CD4-positive, CD25-positive, alpha-beta regulatory T cell (primary cell): ENCODE measurements at regions not wholly inside any gene's neighbourhood (a gene's known extent, or its start where the extent isn't known, plus 50 kb on each side); places are given as distances from the start of the nearest gene placed in this dataset.

Experiments used
- ATAC-seq, 2 donors: fragments of 150-1000 bp; cut with Tn5 transposase; one replicate each; pipeline ENCODE4 v1.10.0; 2021; ENCODE audit warnings: low read depth in 2 of 2, moderate number of reproducible peaks in 2 of 2, moderate library complexity in 1 of 2
- DNase-seq, 3 donors: peaks; one replicate each; pipeline versions ENCODE4 v3.0.0 to v3.0.0-alpha.2; 2012 to 2022; ENCODE audit warnings: mixed read lengths in 1 of 3
- H3K27ac ChIP-seq: one replicate; pipeline ENCODE4 v1.7.0; 2013; ENCODE audit warnings: mild to moderate bottlenecking, low read length; ENCODE audit not compliant: insufficient read depth, poor library complexity, severe bottlenecking
- H3K27me3 ChIP-seq: one replicate; pipeline ENCODE4 v1.7.0; 2013; ENCODE audit warnings: low read length; ENCODE audit not compliant: control insufficient read depth, insufficient read depth
- H3K36me3 ChIP-seq: one replicate; pipeline ENCODE4 v1.7.0; 2013; ENCODE audit warnings: mild to moderate bottlenecking, low read length, moderate library complexity; ENCODE audit not compliant: control insufficient read depth, insufficient read depth
- H3K4me1 ChIP-seq: 2 replicates; pipeline ENCODE4 v1.7.0; 2013; ENCODE audit warnings: mild to moderate bottlenecking, low read length; ENCODE audit not compliant: insufficient read depth, control insufficient read depth, poor library complexity, severe bottlenecking
- H3K4me3 ChIP-seq: one replicate; pipeline ENCODE4 v1.7.0; 2013; ENCODE audit warnings: low read depth, mild to moderate bottlenecking, low read length, moderate library complexity
- H3K9me3 ChIP-seq, 2 experiments: 1 replicate in 1 of 2; 2 replicates in 1 of 2; pipeline ENCODE4 v1.7.0; 2013; ENCODE audit warnings: low read length in 2 of 2, mild to moderate bottlenecking in 1 of 2, moderate library complexity in 1 of 2; ENCODE audit not compliant: control insufficient read depth in 2 of 2
- H3K27ac Mint-ChIP-seq, 3 donors: one replicate each; pipeline ENCODE4 v1.8.0; 2020 to 2022; ENCODE audit warnings: mild to moderate bottlenecking in 3 of 3, mixed read lengths in 3 of 3, moderate library complexity in 2 of 3
- H3K27me3 Mint-ChIP-seq: one replicate; pipeline ENCODE4 v1.8.0; 2022; ENCODE audit warnings: mild to moderate bottlenecking, mixed read lengths
- H3K36me3 Mint-ChIP-seq: one replicate; pipeline ENCODE4 v1.8.0; 2020; ENCODE audit warnings: mixed read lengths
- H3K4me1 Mint-ChIP-seq, 4 donors: one replicate each; pipeline ENCODE4 v1.8.0; 2020 to 2022; ENCODE audit warnings: mixed read lengths in 4 of 4, mild to moderate bottlenecking in 1 of 4
- H3K4me3 Mint-ChIP-seq, 4 donors: one replicate each; pipeline ENCODE4 v1.8.0; 2020 to 2022; ENCODE audit warnings: mild to moderate bottlenecking in 4 of 4, mixed read lengths in 4 of 4, moderate library complexity in 3 of 4
- H3K9me3 Mint-ChIP-seq, 7 donors: one replicate each; pipeline ENCODE4 v1.8.0; 2020 to 2022; ENCODE audit warnings: mixed read lengths in 7 of 7, mild to moderate bottlenecking in 3 of 7, moderate library complexity in 2 of 7

GRCh38 chr16:64892835-64893785 lies 228.8 kb downstream of the CDH11 start:
- Histone ChIP-seq H3K9me3 (peaks cover 0 to 2% of the 10 kb centered on the region in 2 experiments), H3K36me3 (no peaks in the 10 kb centered on the region), H3K4me1 (no peaks in the 10 kb centered on the region), H3K4me3 (no peak overlapping the region), H3K27ac (no peak overlapping the region), H3K27me3 (no peaks in the 10 kb centered on the region)
- ATAC-seq (no peak), DNase-seq (no peak)
- Mint-ChIP-seq H3K9me3 (peaks cover 4 to 28% (median 10%) of the 10 kb centered on the region in 7 donors), H3K27me3 (no peaks in the 10 kb centered on the region), H3K4me1 (no peaks in the 10 kb centered on the region), H3K36me3 (no peaks in the 10 kb centered on the region), H3K4me3 (no peak overlapping the region), H3K27ac (no peak overlapping the region)

- Histone ChIP-seq H3K4me1 (no peaks in the 10 kb centered on the region), H3K4me3 (no peak overlapping the region), H3K9me3 (peaks cover 0 to 3% of the 10 kb centered on the region in 2 experiments), H3K36me3 (no peaks in the 10 kb centered on the region), H3K27ac (no peak overlapping the region), H3K27me3 (no peaks in the 10 kb centered on the region)
- Mint-ChIP-seq H3K27me3 (no peaks in the 10 kb centered on the region), H3K36me3 (no peaks in the 10 kb centered on the region), H3K4me3 (no peak overlapping the region), H3K4me1 (no peaks in the 10 kb centered on the region), H3K9me3 (peaks cover 1 to 24% (median 10%) of the 10 kb centered on the region in 7 donors), H3K27ac (no peak overlapping the region)
- no peak for ATAC-seq
- DNase-seq: no peak
Measured at GRCh38 chr16:64889446-64889845, 232.4 kb downstream of the CDH11 start.

DNA sequence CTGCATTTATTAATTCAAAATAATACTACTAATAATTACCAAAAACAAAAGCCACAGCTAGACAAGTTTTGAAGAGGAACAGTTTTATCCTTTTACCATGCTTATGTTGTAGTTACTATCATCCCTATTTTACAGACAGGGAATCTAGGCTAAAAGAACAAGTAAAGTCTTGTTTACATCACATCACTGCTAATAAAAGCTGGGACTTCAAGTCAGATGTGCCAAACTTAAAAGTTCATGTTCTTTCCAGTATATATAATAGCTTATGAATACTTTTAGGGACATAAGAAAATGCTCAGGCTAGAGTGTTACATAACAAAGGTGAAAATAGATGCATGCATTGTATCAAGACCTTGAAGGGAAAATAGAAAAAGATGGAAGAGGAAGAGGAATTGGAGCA lies 234.2 kb downstream of the CDH11 start:
- H3K36me3 Mint-ChIP-seq: no peaks in the 10 kb centered on the region
- no peaks in the 10 kb centered on the region for H3K4me1 ChIP-seq
- H3K27me3 ChIP-seq: no peaks in the 10 kb centered on the region
- no peak overlapping the region for H3K4me3 Mint-ChIP-seq
- H3K27me3 Mint-ChIP-seq: no peaks in the 10 kb centered on the region
- H3K4me1 Mint-ChIP-seq: no peaks in the 10 kb centered on the region
- H3K9me3 Mint-ChIP-seq: peaks cover 1 to 29% (median 12%) of the 10 kb centered on the region in 7 donors
- peaks cover under 1 to 3% of the 10 kb centered on the region in 2 experiments for H3K9me3 ChIP-seq
- DNase-seq (no peak), ATAC-seq (no peak)
- H3K27ac Mint-ChIP-seq: no peak overlapping the region
- H3K4me3 ChIP-seq: no peak overlapping the region
- H3K27ac ChIP-seq: no peak overlapping the region
- no peaks in the 10 kb centered on the region for H3K36me3 ChIP-seq

DNA sequence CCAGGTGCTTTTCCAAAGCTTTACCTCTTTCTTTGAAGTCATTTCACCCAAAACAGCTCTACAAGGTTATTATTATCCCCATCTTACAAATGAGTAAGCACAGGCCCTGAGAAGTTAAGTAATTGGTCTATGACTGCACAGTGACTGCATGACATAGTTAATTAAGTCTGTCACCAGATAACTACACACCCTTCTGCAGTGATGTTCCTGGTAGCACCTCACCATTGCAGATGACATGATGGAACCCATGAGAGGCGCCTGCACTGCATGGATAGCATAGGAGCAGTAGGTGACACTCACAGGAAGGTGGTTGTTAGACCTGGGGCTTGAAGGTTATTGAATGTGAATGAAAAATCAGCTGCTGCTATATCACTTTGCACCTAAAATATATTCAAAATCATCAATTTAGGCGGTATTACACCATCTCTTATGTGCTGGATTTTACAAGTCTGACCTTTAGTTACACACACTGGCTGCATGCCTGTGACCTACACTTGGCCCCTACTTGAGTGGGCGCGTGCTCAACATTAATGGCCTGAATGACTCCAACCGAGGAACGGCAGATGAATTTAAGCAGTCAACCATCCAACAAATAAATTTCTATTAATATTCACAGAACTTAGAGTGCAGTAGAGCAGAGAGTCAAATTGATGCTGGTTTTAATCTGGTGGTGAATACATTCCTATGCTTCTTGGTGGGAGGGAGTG lies 239.6 kb downstream of the CDH11 start:
- Mint-ChIP-seq H3K27me3 (no peaks in the 10 kb centered on the region), H3K36me3 (no peaks in the 10 kb centered on the region), H3K9me3 (peaks cover 0 to 36% (median 8%) of the 10 kb centered on the region in 7 donors), H3K27ac (no peak overlapping the region), H3K4me3 (no peak overlapping the region), H3K4me1 (no peaks in the 10 kb centered on the region)
- DNase-seq (no peak), ATAC-seq (no peak)
- Histone ChIP-seq H3K4me1 (no peaks in the 10 kb centered on the region), H3K4me3 (no peak overlapping the region), H3K27ac (no peak overlapping the region), H3K27me3 (no peaks in the 10 kb centered on the region), H3K9me3 (peaks cover 3 to 6% of the 10 kb centered on the region in 2 experiments), H3K36me3 (no peaks in the 10 kb centered on the region)

DNA sequence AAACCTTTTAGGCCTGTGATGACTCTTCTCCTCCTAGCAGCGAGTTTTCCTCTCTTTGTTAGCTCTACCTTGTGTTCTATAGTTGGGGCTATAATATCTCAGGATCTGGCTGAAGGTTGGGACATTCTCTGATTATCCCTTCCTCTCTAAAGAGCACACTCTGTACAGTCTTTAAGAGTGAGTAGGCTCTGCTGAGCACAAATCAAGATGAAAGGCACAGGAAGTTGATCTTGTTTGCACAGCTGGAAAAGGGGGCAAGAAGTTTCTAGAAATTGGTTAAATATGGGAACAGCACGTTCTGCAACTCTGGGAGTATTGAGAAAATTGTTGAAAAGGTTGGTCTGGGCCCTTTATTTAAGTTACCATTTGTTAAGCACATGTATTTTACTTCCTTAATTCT lies 240.9 kb downstream of the CDH11 start:
- Mint-ChIP-seq H3K9me3 (peaks cover 2 to 41% (median 10%) of the 10 kb centered on the region in 7 donors), H3K27me3 (no peaks in the 10 kb centered on the region), H3K4me1 (no peaks in the 10 kb centered on the region)

GRCh38 chr16:64880006-64880405 lies 241.9 kb downstream of the CDH11 start:
- Histone ChIP-seq H3K9me3 (peaks cover 0 to 6% of the 10 kb centered on the region in 2 experiments), H3K4me1 (no peaks in the 10 kb centered on the region), H3K36me3 (no peaks in the 10 kb centered on the region), H3K27me3 (no peaks in the 10 kb centered on the region), H3K4me3 (no peak overlapping the region), H3K27ac (no peak overlapping the region)
- no peak overlapping the region for H3K4me3 Mint-ChIP-seq
- no peaks in the 10 kb centered on the region for H3K4me1 Mint-ChIP-seq
- H3K27ac Mint-ChIP-seq: no peak overlapping the region
- peaks cover 2 to 45% (median 10%) of the 10 kb centered on the region in 7 donors for H3K9me3 Mint-ChIP-seq
- H3K27me3 Mint-ChIP-seq: no peaks in the 10 kb centered on the region
- ATAC-seq (no peak), DNase-seq (no peak)
- H3K36me3 Mint-ChIP-seq: no peaks in the 10 kb centered on the region

More for the DNA sequence above, 240.9 kb downstream of the CDH11 start:
- Histone ChIP-seq H3K36me3 (no peaks in the 10 kb centered on the region), H3K27ac (no peak overlapping the region), H3K9me3 (peaks cover 0 to 6% of the 10 kb centered on the region in 2 experiments), H3K4me1 (no peaks in the 10 kb centered on the region), H3K4me3 (no peak overlapping the region), H3K27me3 (no peaks in the 10 kb centered on the region)
- ATAC-seq (no peak), DNase-seq (no peak)
- no peaks in the 10 kb centered on the region for H3K36me3 Mint-ChIP-seq
- no peak overlapping the region for H3K4me3 Mint-ChIP-seq
- no peak overlapping the region for H3K27ac Mint-ChIP-seq

DNA sequence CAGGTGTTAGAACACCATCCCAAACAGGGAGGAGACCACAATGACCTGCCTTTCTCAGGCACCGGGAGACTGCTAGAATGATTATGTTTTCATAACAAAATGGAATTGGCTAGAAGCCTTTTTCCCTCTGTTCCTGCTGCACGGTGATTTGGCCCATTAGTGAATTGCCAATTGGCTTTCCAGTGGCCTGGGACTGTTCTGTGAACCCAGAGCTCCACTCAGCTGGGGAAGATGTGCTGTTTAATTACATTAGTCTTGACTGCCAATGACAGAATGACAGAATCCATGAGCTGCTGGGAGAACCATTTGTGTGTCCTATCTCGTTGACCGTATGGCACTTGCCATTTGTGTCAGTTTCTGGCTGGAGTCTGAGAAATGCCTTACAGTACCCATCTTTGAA lies 242.9 kb downstream of the CDH11 start:
- DNase-seq (no peak), ATAC-seq (no peak)
- H3K36me3 Mint-ChIP-seq: no peaks in the 10 kb centered on the region
- H3K4me3 Mint-ChIP-seq: no peak overlapping the region
- Histone ChIP-seq H3K27me3 (no peaks in the 10 kb centered on the region), H3K27ac (no peak overlapping the region), H3K9me3 (peaks cover 0 to 6% of the 10 kb centered on the region in 2 experiments), H3K36me3 (no peaks in the 10 kb centered on the region), H3K4me3 (no peak overlapping the region), H3K4me1 (no peaks in the 10 kb centered on the region)
- peaks cover 3 to 46% (median 11%) of the 10 kb centered on the region in 7 donors for H3K9me3 Mint-ChIP-seq
- no peaks in the 10 kb centered on the region for H3K4me1 Mint-ChIP-seq
- H3K27ac Mint-ChIP-seq: no peak overlapping the region
- no peaks in the 10 kb centered on the region for H3K27me3 Mint-ChIP-seq
